T47D (cell line): ENCODE measurements at regions not wholly inside any gene's neighbourhood (a gene's known extent, or its start where the extent isn't known, plus 50 kb on each side); places are given as distances from the start of the nearest gene placed in this dataset.
"Not testable (repeated sequence)": the region's sequence is repeated elsewhere in the genome, so short reads cannot be mapped to it uniquely, and the experiment has no call there.

ENCODE experiments used
- DNase-seq, 2 experiments: peaks; one replicate each; pipeline versions ENCODE4 v3.0.0 to v3.0.0-alpha.2; 2011 to 2012; ENCODE audit warnings: low read depth in 1 of 2, low spot score in 1 of 2
- JUND ChIP-seq: IDR thresholded peaks from 2 replicates; pipeline ENCODE4 v1.6.1; 2012; ENCODE audit warnings: low read depth
- in situ Hi-C: cut with HindIII; loops from 2 replicates; pipeline ENCODE4 v1.10.0; 2016; ENCODE audit warnings: low sequenced_read_pairs, low pct_unique_long_range_greater_than_20kb

- in situ Hi-C loops = no loop called here
- DNase-seq = no peak
- TF ChIP-seq JUND = no peak
These were observed 181.4 kb upstream of the TUBA3C start for GRCh38 chr13:19362946-19363510.

GRCh38 chr13:19359697-19360096 is 178.1 kb upstream of the TUBA3C start:
- in situ Hi-C loops, DNase-seq: not testable (repeated sequence)

- in situ Hi-C loops = no loop called here
- no peak for TF ChIP-seq JUND
- DNase-seq = no peak
These were observed 164.3 kb upstream of the TUBA3C start for GRCh38 chr13:19345916-19346422.

- in situ Hi-C loops = no loop called here
- TF ChIP-seq JUND = no peak
- no peak for DNase-seq
These were observed 163.5 kb upstream of the TUBA3C start for GRCh38 chr13:19345158-19345557.

GRCh38 chr13:19344585-19345120 is 163.0 kb upstream of the TUBA3C start:
- peak in 1 of 2 experiments; percentile 3 for DNase-seq
- in situ Hi-C loops = not testable (repeated sequence)

- DNase-seq = no peak
- no peak for TF ChIP-seq JUND
- in situ Hi-C loops = no loop called here
These were observed 150.8 kb upstream of the TUBA3C start for GRCh38 chr13:19332378-19332777.

GRCh38 chr13:19329365-19329764 is 147.7 kb upstream of the TUBA3C start:
- no peak for DNase-seq
- in situ Hi-C loops = no loop called here
- no peak for TF ChIP-seq JUND

- no peak for DNase-seq
- no peak for TF ChIP-seq JUND
- in situ Hi-C loops = no loop called here
These were observed 142.7 kb upstream of the TUBA3C start for GRCh38 chr13:19324325-19324724.

GRCh38 chr13:19321222-19321621 is 139.6 kb upstream of the TUBA3C start:
- in situ Hi-C loops = no loop called here
- TF ChIP-seq JUND = no peak

GRCh38 chr13:19305434-19305833 is 123.8 kb upstream of the TUBA3C start:
- TF ChIP-seq JUND = no peak
- in situ Hi-C loops = no loop called here
- DNase-seq = no peak

More at GRCh38 chr13:19321222-19321621, 139.6 kb upstream of the TUBA3C start:
- no peak for DNase-seq

GRCh38 chr13:19289180-19289579 is 107.6 kb upstream of the TUBA3C start:
- DNase-seq = no peak
- TF ChIP-seq JUND = no peak
- in situ Hi-C loops = no loop called here

GRCh38 chr13:19283836-19284235 is 102.2 kb upstream of the TUBA3C start:
- DNase-seq = no peak
- TF ChIP-seq JUND = no peak
- in situ Hi-C loops = no loop called here

- no peak for TF ChIP-seq JUND
- in situ Hi-C loops = no loop called here
- no peak for DNase-seq
These were observed 86.7 kb upstream of the TUBA3C start for GRCh38 chr13:19268331-19268730.

GRCh38 chr13:19267746-19268145 is 86.1 kb upstream of the TUBA3C start:
- no peak for TF ChIP-seq JUND
- in situ Hi-C loops = no loop called here

More at GRCh38 chr13:19267746-19268145, 86.1 kb upstream of the TUBA3C start:
- no peak for DNase-seq
